Activated T-cell treated with anti-CD3 and anti-CD28 coated beads for 48 hours (primary cell): ENCODE measurements at regions not wholly inside any gene's neighbourhood (a gene's known extent, or its start where the extent isn't known, plus 50 kb on each side); places are given as distances from the start of the nearest gene placed in this dataset.
"Not testable (repeated sequence)": the region's sequence is repeated elsewhere in the genome, so short reads cannot be mapped to it uniquely, and the experiment has no call there.

ENCODE experiments used
- DNase-seq: peaks from one replicate; pipeline ENCODE4 v3.0.0-alpha.2; 2020; ENCODE audit warnings: low read depth

DNA sequence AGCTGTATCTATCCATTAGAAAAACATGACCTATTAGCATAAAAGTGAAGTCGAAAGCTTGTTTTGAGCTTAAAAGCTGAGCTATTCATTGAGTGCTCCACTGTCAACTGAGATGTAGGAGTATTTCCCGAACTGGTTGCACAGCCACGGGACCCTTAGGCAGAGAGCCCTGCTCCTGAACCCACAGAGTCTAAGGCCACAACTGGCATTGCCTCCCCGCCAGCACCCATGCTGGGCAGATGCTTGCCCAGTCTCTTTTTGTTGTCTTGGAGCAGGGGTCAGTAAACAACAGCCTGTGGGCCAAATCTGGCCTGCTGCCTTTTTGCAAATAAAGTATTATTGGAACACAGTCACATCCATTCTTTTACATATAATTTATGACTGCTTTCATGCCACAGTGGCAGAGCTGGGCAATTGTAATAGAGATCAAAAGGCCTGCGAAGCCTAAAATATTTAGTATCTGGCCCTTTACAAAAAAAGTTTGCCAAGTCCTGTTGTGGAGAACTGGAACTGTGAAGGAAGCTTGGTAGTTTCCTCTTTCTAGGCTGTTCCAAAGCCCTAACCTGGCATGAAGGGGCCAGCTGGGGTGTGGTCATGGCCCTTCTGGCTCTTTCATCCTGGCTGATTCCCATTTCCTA lies 58.4 kb upstream of the WAPL start:
- no peak for DNase-seq

DNA sequence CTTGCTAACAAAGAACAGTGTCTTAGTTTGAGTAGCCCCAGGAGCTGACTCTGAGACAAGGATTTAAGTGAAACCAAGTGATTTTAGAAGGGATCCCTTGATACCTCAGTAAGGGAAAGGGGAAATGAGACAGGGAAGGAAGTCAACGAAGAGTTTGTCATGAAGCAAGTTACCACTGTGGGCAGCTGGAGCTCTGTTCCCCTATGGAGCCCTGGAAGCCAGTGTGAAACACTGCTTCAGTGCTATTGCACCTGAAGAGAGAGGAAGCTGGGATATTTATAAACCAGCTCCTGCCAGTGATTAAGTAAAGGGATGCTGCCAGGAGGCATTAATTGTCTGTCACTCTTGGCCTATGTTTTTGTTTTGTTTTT lies 58.9 kb upstream of the WAPL start:
- DNase-seq: no peak

GRCh38 chr10:86583983-86584382 lies 62.4 kb upstream of the WAPL start:
- DNase-seq: no peak

DNA sequence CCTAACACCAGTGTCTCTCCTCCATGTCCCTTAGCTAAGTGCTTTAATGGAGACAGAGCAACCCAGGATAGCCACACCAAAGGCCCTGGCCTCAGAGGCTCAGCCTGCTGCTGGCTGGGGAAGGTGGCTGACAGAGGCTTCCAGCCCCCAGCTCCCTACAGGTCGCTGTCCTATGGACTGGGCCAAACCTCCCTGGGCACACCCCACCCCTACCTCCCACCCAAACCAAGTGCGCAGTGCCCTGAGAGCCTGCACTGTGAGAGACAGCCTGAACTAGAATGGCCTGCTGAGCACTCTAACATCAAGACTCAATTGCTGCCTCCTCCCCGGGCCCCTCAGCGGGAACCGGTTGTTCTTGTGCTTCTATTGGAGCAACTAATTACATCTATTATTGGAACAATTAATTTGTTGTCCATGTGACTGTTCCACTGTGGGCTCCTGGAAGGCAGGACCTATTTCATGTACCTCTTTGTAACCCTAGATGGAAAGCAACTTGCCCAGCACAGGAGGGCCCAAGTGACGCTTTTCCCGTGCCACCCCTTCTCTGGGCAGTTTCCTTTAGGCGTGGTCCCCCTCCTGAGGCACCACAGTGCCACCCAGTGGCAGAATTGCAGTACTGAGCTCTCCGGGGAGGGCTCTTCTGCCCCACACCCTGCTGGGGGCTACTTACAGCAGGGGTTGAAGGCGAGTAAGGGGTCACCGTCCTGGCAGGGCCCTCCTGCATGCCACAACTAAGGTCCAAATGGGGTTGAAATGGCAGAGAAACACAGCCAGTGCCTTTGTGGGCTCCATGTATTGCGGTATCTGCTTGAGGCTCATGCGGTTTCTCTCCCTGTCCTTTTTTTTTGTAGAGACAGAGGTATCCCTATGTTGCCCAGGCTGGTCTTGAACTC lies 63.7 kb upstream of the WAPL start:
- DNase-seq: peak; percentile 65

DNA sequence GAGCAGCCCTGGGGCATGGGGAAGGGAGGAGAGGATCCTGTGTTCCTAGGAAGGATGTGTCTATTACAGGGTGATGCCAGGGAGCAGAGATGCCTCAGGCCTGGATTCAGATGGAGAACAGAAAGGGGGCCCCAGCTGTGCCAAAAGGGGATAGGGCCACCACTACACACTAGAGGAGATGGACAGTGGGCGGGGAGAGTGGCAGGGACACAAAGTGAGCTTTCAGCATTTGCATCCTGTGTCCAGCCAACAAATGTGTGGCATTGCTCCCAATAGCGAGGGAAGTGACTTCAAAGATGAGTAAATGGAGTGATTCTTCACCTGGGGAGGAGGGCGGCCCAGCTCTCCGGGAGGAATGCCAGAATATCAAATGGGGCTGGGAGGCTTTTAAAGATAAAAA lies 64.9 kb upstream of the WAPL start:
- DNase-seq: no peak

- not testable (repeated sequence) for DNase-seq
These were observed 65.6 kb upstream of the OPN4 start for GRCh38 chr10:86588781-86589180.

DNA sequence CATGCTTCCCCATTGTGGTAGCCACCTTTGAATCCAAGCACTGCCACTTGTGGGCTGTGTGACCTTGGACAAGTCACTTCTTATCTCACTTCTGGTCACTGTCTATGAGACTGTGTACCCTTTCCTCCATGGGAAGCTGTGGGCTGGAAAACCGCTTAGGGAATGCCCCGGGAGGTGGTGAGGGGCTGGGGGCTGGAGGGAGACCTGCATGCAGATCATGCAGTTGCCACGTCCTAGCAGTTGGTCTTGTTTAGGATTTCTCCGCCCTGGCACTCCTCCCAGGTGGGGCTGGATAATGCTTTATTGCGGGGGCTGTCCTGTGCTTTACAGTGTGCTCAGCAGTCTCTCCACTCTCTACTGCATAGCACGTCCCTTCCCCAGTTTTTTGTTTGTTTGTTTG lies 62.9 kb upstream of the OPN4 start:
- no peak for DNase-seq

GRCh38 chr10:86592413-86592812 lies 61.9 kb upstream of the OPN4 start:
- DNase-seq: no peak

DNA sequence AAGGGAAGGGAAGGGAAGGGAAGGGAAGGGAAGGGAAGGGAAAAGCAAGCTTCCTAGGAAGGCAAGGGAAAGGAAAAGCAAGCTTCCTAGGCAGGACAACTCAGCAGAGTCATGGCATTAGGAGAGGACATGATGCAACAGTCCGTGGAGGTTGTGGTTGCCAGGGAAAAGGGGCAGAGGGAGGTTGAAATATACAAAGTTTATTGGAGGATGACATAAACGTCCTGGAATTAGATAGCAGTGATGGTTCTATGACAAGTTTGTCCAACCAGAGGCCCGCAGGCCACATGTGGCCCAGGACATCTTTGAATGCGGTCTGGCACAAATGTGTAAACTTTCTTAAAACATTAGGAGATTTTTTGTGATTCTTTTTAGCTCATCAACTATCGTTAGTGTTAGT lies 59.8 kb upstream of the OPN4 start:
- DNase-seq: no peak

DNA sequence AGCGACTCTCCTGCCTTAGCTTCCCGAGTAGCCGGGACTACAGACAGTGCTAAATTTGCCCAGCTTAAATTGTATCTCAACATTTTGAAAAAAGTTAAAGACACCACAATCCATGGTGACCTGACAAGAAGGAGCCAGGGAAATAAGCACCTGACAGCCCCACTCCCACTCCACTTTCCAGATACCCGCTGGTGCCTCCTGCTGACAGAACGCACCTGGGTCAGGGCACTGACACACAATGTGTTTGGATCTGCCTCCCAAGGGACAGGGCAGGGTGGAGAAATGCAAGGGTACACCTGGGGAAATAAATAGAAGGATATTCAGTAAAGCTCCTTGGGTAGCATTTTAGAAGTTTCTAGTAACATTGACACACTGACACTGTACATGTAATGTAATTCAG lies 58.9 kb upstream of the OPN4 start:
- no peak for DNase-seq

GRCh38 chr10:86596266-86596665 lies 58.1 kb upstream of the OPN4 start:
- no peak for DNase-seq

DNA sequence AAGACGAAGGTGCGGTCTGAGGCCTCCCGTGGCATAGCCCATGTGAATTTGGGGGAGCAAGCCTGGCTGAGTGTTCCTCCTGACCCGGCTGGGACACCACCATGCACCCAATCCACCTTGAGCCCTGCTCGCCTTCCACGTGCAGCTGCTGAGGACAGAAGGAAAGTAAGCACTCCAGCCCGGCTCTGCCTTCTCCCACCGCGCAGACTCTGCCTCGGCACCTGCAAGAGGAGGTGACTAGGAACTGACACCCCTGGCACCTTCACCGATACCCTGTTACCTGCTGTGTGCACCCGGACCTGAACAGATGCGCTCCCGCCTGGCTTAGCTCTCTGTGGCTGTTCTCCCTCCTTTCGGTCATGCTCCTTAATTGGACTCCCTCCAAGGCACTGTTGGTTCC lies 57.0 kb upstream of the OPN4 start:
- DNase-seq: no peak

- no peak for DNase-seq
These were observed 56.2 kb upstream of the OPN4 start for GRCh38 chr10:86598151-86598550.

- DNase-seq: no peak
These were observed 55.3 kb upstream of the OPN4 start for GRCh38 chr10:86599041-86599440.

- no peak for DNase-seq
These were observed 54.6 kb upstream of the OPN4 start for GRCh38 chr10:86599729-86600128.

- no peak for DNase-seq
These were observed 54.1 kb upstream of the OPN4 start for GRCh38 chr10:86600296-86600695.

- DNase-seq: no peak
These were observed 52.3 kb upstream of the OPN4 start for GRCh38 chr10:86601956-86602602.

DNA sequence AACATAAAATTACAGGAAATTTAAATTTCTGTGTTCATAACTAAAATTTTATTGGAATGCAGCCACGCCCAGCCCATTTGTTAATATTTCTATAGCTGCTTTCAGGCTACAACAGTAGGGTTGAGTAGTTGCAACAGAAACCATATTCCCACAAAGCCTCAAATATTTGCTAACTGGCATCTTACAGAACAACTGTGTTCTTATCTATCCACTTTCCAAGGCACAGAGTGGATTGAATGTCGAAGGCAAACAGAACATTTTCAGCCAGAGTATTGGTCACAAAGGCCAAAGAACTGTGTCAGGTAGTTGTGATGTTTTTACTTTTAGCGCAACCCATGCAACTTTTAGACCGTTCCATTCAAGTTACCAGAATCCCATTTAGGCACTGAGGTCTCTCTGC lies 51.1 kb upstream of the OPN4 start:
- DNase-seq: no peak
